GM23248 (cell line): ENCODE measurements at regions not wholly inside any gene's neighbourhood (a gene's known extent, or its start where the extent isn't known, plus 50 kb on each side); places are given as distances from the start of the nearest gene placed in this dataset.

Experiments
- EZH2 ChIP-seq: fragments of 200-600 bp; sonication (generic); IDR thresholded peaks from 2 replicates; pipeline ENCODE4 v1.6.1; 2018; ENCODE audit warnings: antibody characterized with exemption, mild to moderate bottlenecking; ENCODE audit not compliant: insufficient read depth, poor library complexity, severe bottlenecking
- EZH2phosphoT487 ChIP-seq: fragments of 200-600 bp; sonication (generic); IDR thresholded peaks from 2 replicates; pipeline ENCODE4 v1.6.1; 2018; ENCODE audit warnings: antibody characterized with exemption, moderate library complexity, mild to moderate bottlenecking, low read depth; ENCODE audit not compliant: insufficient read depth

DNA sequence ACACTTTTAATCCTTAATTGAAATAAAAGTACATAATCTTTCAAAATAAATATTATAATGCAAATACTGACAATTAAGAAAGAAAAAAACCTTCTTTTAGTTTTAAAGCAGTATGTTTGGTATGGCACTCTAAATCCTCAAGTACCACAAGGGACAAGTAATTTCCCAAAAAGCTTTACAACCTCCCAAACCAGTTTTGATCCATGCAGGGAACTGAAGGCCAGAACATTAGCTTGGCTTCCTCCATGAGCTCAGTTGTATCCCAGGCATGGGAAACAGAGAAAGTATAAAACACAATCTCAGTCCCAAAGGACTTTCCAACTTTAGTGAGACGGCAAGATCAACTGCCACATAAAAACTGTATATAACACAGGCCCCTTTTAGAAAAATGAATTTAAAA, 82.2 kb downstream of the ZNF330 start:
- TF ChIP-seq EZH2phosphoT487 = no peak
- no peak for TF ChIP-seq EZH2
